Stomach (tissue), 8 donors: ENCODE measurements at regions not wholly inside any gene's neighbourhood (a gene's known extent, or its start where the extent isn't known, plus 50 kb on each side); places are given as distances from the start of the nearest gene placed in this dataset.

Experiments
- DNase-seq, 2 donors: peaks; one replicate each; pipeline versions ENCODE4 v3.0.0 to v3.0.0-alpha.2; 2013 to 2019
- H3K27ac ChIP-seq, 5 donors: fragments of 200-600 bp in 4 of 5; sonication (generic) in 4 of 5; one replicate each; pipeline ENCODE4 v1.5.1; 2013 to 2019; ENCODE audit warnings: mild to moderate bottlenecking in 1 of 5, moderate library complexity in 1 of 5
- H3K27me3 ChIP-seq, 3 donors: fragments of 200-600 bp; sonication (generic); one replicate each; pipeline ENCODE4 v1.5.1; 2017 to 2019; ENCODE audit warnings: mixed run types in 1 of 3
- H3K36me3 ChIP-seq, 4 donors: fragments of 200-600 bp; sonication (generic); 1 replicate in 3 of 4; 2 replicates in 1 of 4; pipeline ENCODE4 v1.5.1; 2016 to 2019
- H3K4me1 ChIP-seq, 4 donors: fragments of 200-600 bp; sonication (generic); one replicate each; pipeline ENCODE4 v1.5.1; 2016 to 2019
- H3K4me3 ChIP-seq, 4 donors: fragments of 200-600 bp; sonication (generic) in 3 of 4; one replicate each; pipeline ENCODE4 v1.5.1; 2016 to 2019; ENCODE audit warnings: mild to moderate bottlenecking in 1 of 4
- H3K9me3 ChIP-seq, 4 donors: fragments of 200-600 bp; sonication (generic); one replicate each; pipeline ENCODE4 v1.5.1; 2016 to 2019
- CTCF ChIP-seq, 7 experiments: fragments of 450-650 bp in 4 of 7; fragments of 200-600 bp in 3 of 7; sonication (generic) in 3 of 7; IDR thresholded peaks; one replicate each; pipeline ENCODE4 v1.5.1; 2016 to 2019; ENCODE audit warnings: antibody characterized with exemption in 7 of 7, control low read depth in 2 of 7, mild to moderate bottlenecking in 1 of 7
- EP300 ChIP-seq: sonication (generic); formaldehyde crosslinking; IDR thresholded peaks from one replicate; pipeline ENCODE4 v1.6.1; 2017; ENCODE audit warnings: antibody characterized with exemption
- POLR2A ChIP-seq, 4 donors: fragments of 450-650 bp; IDR thresholded peaks; one replicate each; pipeline ENCODE4 v1.6.1; 2016; ENCODE audit warnings: antibody characterized with exemption in 4 of 4, control low read depth in 2 of 4, mild to moderate bottlenecking in 1 of 4, moderate library complexity in 1 of 4
- POLR2AphosphoS5 ChIP-seq, 3 donors: sonication (generic); formaldehyde crosslinking; IDR thresholded peaks; one replicate each; pipeline ENCODE4 v1.6.1; 2016; ENCODE audit warnings: antibody characterized with exemption in 3 of 3
- WGBS, 5 donors: extraction: QIAGEN DNeasy Blood & Tissue Kit in 3 of 5; methylation state at CpG; one replicate each; pipeline versions ENCODE4 v1.1.5 to v1.1.7; 2013 to 2018; 5-methylcytosine and 5-hydroxymethylcytosine counted together
- intact Hi-C: fragments of 100-400 bp; cut with DNase I; formaldehyde crosslinking; loops from one replicate; pipeline ENCODE4 v1.15.1; 2023; ENCODE audit warnings: low total_unique reads
- donor health status: healthy with polysubstance abuse.
- donor health status: Bipolar disorder and iron deficiency.
- donor health status: healthy.

GRCh38 chr1:229204921-229205777 lies 65.8 kb upstream of the RAB4A start:
- TF ChIP-seq POLR2A (IDR thresholded peaks at IDR 0.05) (no peak), POLR2AphosphoS5 (IDR thresholded peaks at IDR 0.05) (no peak), EP300 (no peak), CTCF (IDR thresholded peaks at IDR 0.05) (no peak)
- Histone ChIP-seq H3K9me3 (no peaks in the 10 kb centered on the region), H3K36me3 (no peaks in the 10 kb centered on the region), H3K4me3 (no peak overlapping the region), H3K4me1 (peaks cover 9 to 60% (median 22%) of the 10 kb centered on the region in 4 donors), H3K27ac (peak overlapping the region in 4 of 5 donors; percentile 25 to 84 (median 64)), H3K27me3 (no peaks in the 10 kb centered on the region)
- WGBS, 5 donors, result 66 to 75% (median 70%) methylated on average over 16 to 17 of the region's 17 CpGs
- intact Hi-C loops, result no loop called here
- DNase-seq, result peak in 1 of 2 donors; percentile 75

- peaks cover 6 to 56% (median 18%) of the 10 kb centered on the region in 4 donors for H3K4me1 ChIP-seq
- no peaks in the 10 kb centered on the region for H3K36me3 ChIP-seq
- TF ChIP-seq CTCF (IDR thresholded peaks at IDR 0.05) (no peak), POLR2A (IDR thresholded peaks at IDR 0.05) (no peak), EP300 (no peak), POLR2AphosphoS5 (IDR thresholded peaks at IDR 0.05) (no peak)
- H3K9me3 ChIP-seq, result no peaks in the 10 kb centered on the region
- intact Hi-C loops, result no loop called here
- 85 to 93% (median 91%) methylated on average over 7 to 8 of the region's 8 CpGs for WGBS, 5 donors
- no peaks in the 10 kb centered on the region for H3K27me3 ChIP-seq
- no peak overlapping the region for H3K4me3 ChIP-seq
- peak overlapping the region in 3 of 5 donors; percentile 25 to 84 (median 70) for H3K27ac ChIP-seq
- no peak for DNase-seq
These were observed 65.1 kb upstream of the RAB4A start for GRCh38 chr1:229205854-229206253.

GRCh38 chr1:229207916-229208315 lies 63.0 kb upstream of the RAB4A start:
- peaks cover 6 to 56% (median 18%) of the 10 kb centered on the region in 4 donors for H3K4me1 ChIP-seq
- no peaks in the 10 kb centered on the region for H3K27me3 ChIP-seq
- intact Hi-C loops, result no loop called here
- no peak overlapping the region for H3K4me3 ChIP-seq
- no peaks in the 10 kb centered on the region for H3K9me3 ChIP-seq
- 38 to 79% (median 57%) methylated on average over 3 of the region's 3 CpGs for WGBS, 5 donors
- H3K36me3 ChIP-seq, result no peaks in the 10 kb centered on the region
- H3K27ac ChIP-seq, result peak overlapping the region; percentile 50 to 70 (median 66)
- peak; percentile 66 to 87 for DNase-seq
- TF ChIP-seq POLR2A (IDR thresholded peaks at IDR 0.05) (no peak), CTCF (IDR thresholded peaks at IDR 0.05) (no peak), EP300 (no peak), POLR2AphosphoS5 (IDR thresholded peaks at IDR 0.05) (peak in 2 of 3 donors; percentile 57 to 71)

- H3K27me3 ChIP-seq, result no peaks in the 10 kb centered on the region
- no peaks in the 10 kb centered on the region for H3K9me3 ChIP-seq
- H3K27ac ChIP-seq, result peak overlapping the region; percentile 62 to 70 (median 66)
- TF ChIP-seq CTCF (IDR thresholded peaks at IDR 0.05), result no peak
- no peak for TF ChIP-seq POLR2A (IDR thresholded peaks at IDR 0.05)
- no peak for TF ChIP-seq EP300
- peak in 1 of 3 donors; percentile 23 for TF ChIP-seq POLR2AphosphoS5 (IDR thresholded peaks at IDR 0.05)
- intact Hi-C loops, result no loop called here
- H3K4me1 ChIP-seq, result peaks cover 6 to 56% (median 18%) of the 10 kb centered on the region in 4 donors
- H3K4me3 ChIP-seq, result no peak overlapping the region
- no peaks in the 10 kb centered on the region for H3K36me3 ChIP-seq
- no peak for DNase-seq
- 61 to 90% (median 79%) methylated on average over 3 of the region's 3 CpGs for WGBS, 5 donors
These were observed 62.4 kb upstream of the RAB4A start for GRCh38 chr1:229208481-229208880.
